GM18508 (cell line): ENCODE measurements at regions not wholly inside any gene's neighbourhood (a gene's known extent, or its start where the extent isn't known, plus 50 kb on each side); places are given as distances from the start of the nearest gene placed in this dataset.

ENCODE experiments used
- ATAC-seq: cut with Tn5 transposase; IDR thresholded peaks from one replicate; pipeline ENCODE4 v1.9.1; 2021; ENCODE audit warnings: moderate number of reproducible peaks; ENCODE audit not compliant: insufficient read depth, unreplicated experiment

- no peak for ATAC-seq
Observed at GRCh38 chr15:92294759-92295158, 98.9 kb upstream of the ST8SIA2 start.

GRCh38 chr15:92304223-92304975 is 89.3 kb upstream of the ST8SIA2 start:
- ATAC-seq: no peak

GRCh38 chr15:92305343-92305742 is 88.3 kb upstream of the ST8SIA2 start:
- no peak for ATAC-seq

GRCh38 chr15:92306663-92307062 is 87.0 kb upstream of the ST8SIA2 start:
- ATAC-seq: no peak

- ATAC-seq: no peak
Observed at GRCh38 chr15:92315144-92315543, 78.5 kb upstream of the ST8SIA2 start.

GRCh38 chr15:92315595-92316211 is 78.0 kb upstream of the ST8SIA2 start:
- ATAC-seq: no peak

- ATAC-seq: no peak
Observed at GRCh38 chr15:92316586-92317295, 76.9 kb upstream of the ST8SIA2 start.

GRCh38 chr15:92320012-92320699 is 73.5 kb upstream of the ST8SIA2 start:
- no peak for ATAC-seq

GRCh38 chr15:92322566-92323355 is 70.9 kb upstream of the ST8SIA2 start:
- no peak for ATAC-seq

GRCh38 chr15:92323525-92323924 is 70.2 kb upstream of the ST8SIA2 start:
- no peak for ATAC-seq

GRCh38 chr15:92324101-92324963 is 69.3 kb upstream of the ST8SIA2 start:
- ATAC-seq: no peak

- no peak for ATAC-seq
Observed at GRCh38 chr15:92326236-92326635, 67.4 kb upstream of the ST8SIA2 start.

GRCh38 chr15:92327033-92327432 is 66.6 kb upstream of the ST8SIA2 start:
- no peak for ATAC-seq

- ATAC-seq: no peak
Observed at GRCh38 chr15:92328207-92328606, 65.5 kb upstream of the ST8SIA2 start.

GRCh38 chr15:92332125-92332899 is 61.4 kb upstream of the ST8SIA2 start:
- ATAC-seq: no peak

GRCh38 chr15:92333709-92334108 is 60.0 kb upstream of the ST8SIA2 start:
- no peak for ATAC-seq

GRCh38 chr15:92336419-92336987 is 57.2 kb upstream of the ST8SIA2 start:
- ATAC-seq: no peak

GRCh38 chr15:92339361-92339760 is 54.3 kb upstream of the ST8SIA2 start:
- no peak for ATAC-seq
